ENCODE measurements at regions not wholly inside any gene's neighbourhood (a gene's known extent, or its start where the extent isn't known, plus 50 kb on each side); places are given as distances from the start of the nearest gene placed in this dataset.

DNA sequence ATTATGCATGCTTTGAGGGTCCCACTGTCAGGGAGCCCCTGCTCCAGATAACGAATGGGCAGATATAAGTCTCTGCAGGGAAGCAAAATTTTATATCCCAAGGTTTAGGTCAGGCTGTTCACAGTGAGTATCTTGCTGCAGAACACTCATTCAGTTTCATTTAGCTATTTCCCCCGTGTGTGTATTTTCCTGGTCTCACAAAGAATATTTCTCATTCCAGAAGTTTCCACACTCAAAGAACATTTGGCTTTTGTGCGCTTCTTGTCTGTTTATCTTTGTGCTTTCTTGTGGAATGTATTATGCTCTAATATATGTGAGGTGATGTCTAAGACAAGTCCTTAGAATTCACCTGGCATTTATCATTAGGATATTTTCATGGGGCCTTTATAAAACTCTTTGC, 140.4 kb upstream of the MMADHC start:
- Histone ChIP-seq H4K8ac (replicated peaks; ENCODE audit: insufficient read length, low read depth, low read length) (no peak overlapping the region), H3K79me1 (ENCODE audit: insufficient read depth, low read depth, low read length, poor library complexity, severe bottlenecking) (no peaks in the 10 kb centered on the region), H2BK5ac (ENCODE audit: insufficient read length, low read length) (no peak overlapping the region), H2BK15ac (ENCODE audit: low read depth, low read length) (no peak overlapping the region), H3K27me3 (ENCODE audit: insufficient read depth, low read length) (no peaks in the 10 kb centered on the region), H3K9me3 (ENCODE audit: control insufficient read depth, low read depth, low read length) (no peaks in the 10 kb centered on the region), H3K9ac (ENCODE audit: extremely low read depth, insufficient read length, low read length) (no peak overlapping the region), H3K4ac (ENCODE audit: low read depth, low read length) (no peak overlapping the region), H4K20me1 (ENCODE audit: control insufficient read depth, insufficient read depth, insufficient read length) (no peaks in the 10 kb centered on the region), H3K23me2 (ENCODE audit: insufficient read length, low read depth, low read length, poor library complexity, severe bottlenecking) (no peaks in the 10 kb centered on the region), H3K23ac (ENCODE audit: insufficient read length, low read depth, low read length) (no peak overlapping the region), H3K18ac (ENCODE audit: insufficient read length, low read depth, low read length) (no peak overlapping the region), H4K91ac (ENCODE audit: insufficient read length, low read depth, low read length) (no peak overlapping the region), H4K5ac (ENCODE audit: insufficient read length, low read depth, low read length) (no peak overlapping the region), H3K27ac (ENCODE audit: insufficient read length, low read depth, low read length) (no peak overlapping the region), H2BK120ac (ENCODE audit: low read depth, low read length, poor library complexity, severe bottlenecking) (no peak overlapping the region), H3K14ac (ENCODE audit: insufficient read depth, low read length) (no peak overlapping the region), H3K56ac (ENCODE audit: insufficient read length, low read depth, low read length) (no peak overlapping the region), H2BK20ac (ENCODE audit: low read depth, low read length, poor library complexity, severe bottlenecking) (no peak overlapping the region), H2BK12ac (ENCODE audit: insufficient read length, low read depth, low read length) (no peak overlapping the region), H2AFZ (ENCODE audit: low read length) (no peak overlapping the region), H3T11ph (ENCODE audit: low read length) (no peak overlapping the region), H2AK5ac (ENCODE audit: insufficient read length, low read length) (no peak overlapping the region), H3K4me1 (ENCODE audit: insufficient read depth, low read length) (0 out of 2 replicates have a peak, but pooled peaks cover 2% of the 10 kb centered on the region), H3K4me2 (ENCODE audit: insufficient read depth, insufficient read length, low read length) (no peak overlapping the region), H3K79me2 (ENCODE audit: insufficient read depth, low read length) (no peaks in the 10 kb centered on the region)
- H3K4me3 Mint-ChIP-seq = no peak overlapping the region
- no peaks in the 10 kb centered on the region for H3K36me3 Mint-ChIP-seq (ENCODE audit: insufficient read depth in 1 of 3, low read depth in 3 of 3)
- no peak overlapping the region for H3K27ac Mint-ChIP-seq
- H3K27me3 Mint-ChIP-seq (ENCODE audit: low read depth) = no peaks in the 10 kb centered on the region; the same call in 1 of the 2 replicates
- TF ChIP-seq, protein P1, sequence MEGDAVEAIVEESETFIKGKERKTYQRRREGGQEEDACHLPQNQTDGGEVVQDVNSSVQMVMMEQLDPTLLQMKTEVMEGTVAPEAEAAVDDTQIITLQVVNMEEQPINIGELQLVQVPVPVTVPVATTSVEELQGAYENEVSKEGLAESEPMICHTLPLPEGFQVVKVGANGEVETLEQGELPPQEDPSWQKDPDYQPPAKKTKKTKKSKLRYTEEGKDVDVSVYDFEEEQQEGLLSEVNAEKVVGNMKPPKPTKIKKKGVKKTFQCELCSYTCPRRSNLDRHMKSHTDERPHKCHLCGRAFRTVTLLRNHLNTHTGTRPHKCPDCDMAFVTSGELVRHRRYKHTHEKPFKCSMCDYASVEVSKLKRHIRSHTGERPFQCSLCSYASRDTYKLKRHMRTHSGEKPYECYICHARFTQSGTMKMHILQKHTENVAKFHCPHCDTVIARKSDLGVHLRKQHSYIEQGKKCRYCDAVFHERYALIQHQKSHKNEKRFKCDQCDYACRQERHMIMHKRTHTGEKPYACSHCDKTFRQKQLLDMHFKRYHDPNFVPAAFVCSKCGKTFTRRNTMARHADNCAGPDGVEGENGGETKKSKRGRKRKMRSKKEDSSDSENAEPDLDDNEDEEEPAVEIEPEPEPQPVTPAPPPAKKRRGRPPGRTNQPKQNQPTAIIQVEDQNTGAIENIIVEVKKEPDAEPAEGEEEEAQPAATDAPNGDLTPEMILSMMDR (conservative IDR thresholded peaks at IDR 0.05) = no peak
- no peak for DNase-seq
- H3K4me1 Mint-ChIP-seq = peaks cover 4% of the 10 kb centered on the region in 2 experiments
- no CpG with 5 or more reads among the region's 3 CpGs for WGBS (ENCODE audit: extremely low coverage, insufficient read length, low lambda C conversion rate)
- no peaks in the 10 kb centered on the region for H3K9me3 Mint-ChIP-seq
